Activated CD8-positive, alpha-beta T cell treated with anti-CD3 and anti-CD28 coated beads, Interleukin-2, amount 10 ng/mL, durations not matched to agents 7 days and 5 days (primary cell): ENCODE measurements at regions not wholly inside any gene's neighbourhood (a gene's known extent, or its start where the extent isn't known, plus 50 kb on each side); places are given as distances from the start of the nearest gene placed in this dataset.

Experiments
- ATAC-seq: fragments of 150-1000 bp; cut with Tn5 transposase; one replicate; pipeline ENCODE4 v1.10.0; 2021; ENCODE audit warnings: moderate library complexity
- CTCF ChIA-PET: fragments of 350-600 bp; sonication (Branson Sonifier 250); formaldehyde crosslinking; loops from one replicate; lab custom pipeline; 2021; ENCODE audit warnings: antibody characterized with exemption; lab: Charles Lee
- POLR2A ChIA-PET: fragments of 350-600 bp; sonication (Branson Sonifier 250); formaldehyde crosslinking; loops from one replicate; lab custom pipeline; 2021; ENCODE audit warnings: antibody characterized with exemption; lab: Charles Lee
- DNase-seq: peaks from one replicate; pipeline ENCODE4 v3.0.0-alpha.2; 2020
- H3K27ac Mint-ChIP-seq: one replicate; pipeline ENCODE4 v1.8.0; 2021; ENCODE audit warnings: mild to moderate bottlenecking, mixed read lengths
- H3K27me3 Mint-ChIP-seq: one replicate; pipeline ENCODE4 v1.8.0; 2021; ENCODE audit warnings: low read depth, mixed read lengths
- H3K36me3 Mint-ChIP-seq: one replicate; pipeline ENCODE4 v1.8.0; 2021; ENCODE audit warnings: low read depth, mixed read lengths
- H3K4me1 Mint-ChIP-seq: one replicate; pipeline ENCODE4 v1.8.0; 2021; ENCODE audit warnings: low read depth, mixed read lengths
- H3K4me3 Mint-ChIP-seq: one replicate; pipeline ENCODE4 v1.8.0; 2021; ENCODE audit warnings: mild to moderate bottlenecking, mixed read lengths
- H3K9me3 Mint-ChIP-seq: one replicate; pipeline ENCODE4 v1.8.0; 2022; ENCODE audit warnings: mixed read lengths; ENCODE audit not compliant: insufficient read depth

GRCh38 chr10:4079803-4080202, 294.8 kb upstream of the KLF6 start:
- peaks cover 16% of the 10 kb centered on the region for H3K36me3 Mint-ChIP-seq
- DNase-seq (no peak), ATAC-seq (no peak)
- ChIA-PET CTCF (interaction anchor here (1.0 kb wide), 1 partner anchor 295 kb away, joined by 3 read pairs; the partner anchor contains the start of gene KLF6), POLR2A (interaction anchor here (0.6 to 0.8 kb wide), 3 partner anchors 20 to 295 kb away, joined by 3 to 4 read pairs (median 3); partner anchors contain the start of gene KLF6)
- no peaks in the 10 kb centered on the region for H3K9me3 Mint-ChIP-seq
- H3K27me3 Mint-ChIP-seq, result no peaks in the 10 kb centered on the region
- H3K4me3 Mint-ChIP-seq, result no peak overlapping the region
- H3K4me1 Mint-ChIP-seq, result peaks cover 43% of the 10 kb centered on the region
- H3K27ac Mint-ChIP-seq, result peak overlapping the region; percentile 40

- ATAC-seq (no peak), DNase-seq (no peak)
- Mint-ChIP-seq H3K4me1 (peaks cover 56% of the 10 kb centered on the region), H3K9me3 (peaks cover 5% of the 10 kb centered on the region), H3K4me3 (no peak overlapping the region), H3K27ac (no peak overlapping the region), H3K27me3 (no peaks in the 10 kb centered on the region), H3K36me3 (peaks cover 18% of the 10 kb centered on the region)
- POLR2A ChIA-PET, result no interaction called here
- CTCF ChIA-PET, result no interaction called here
These were observed 292.8 kb upstream of the KLF6 start for GRCh38 chr10:4077804-4078203.

GRCh38 chr10:4076983-4077382, 292.0 kb upstream of the KLF6 start:
- DNase-seq, result no peak
- peak overlapping the region; percentile 45 for H3K27ac Mint-ChIP-seq
- H3K27me3 Mint-ChIP-seq, result no peaks in the 10 kb centered on the region
- H3K9me3 Mint-ChIP-seq, result peaks cover 6% of the 10 kb centered on the region
- ChIA-PET POLR2A (no interaction called here), CTCF (no interaction called here)
- no peak overlapping the region for H3K4me3 Mint-ChIP-seq
- H3K36me3 Mint-ChIP-seq, result peaks cover 18% of the 10 kb centered on the region
- ATAC-seq, result no peak
- H3K4me1 Mint-ChIP-seq, result peaks cover 56% of the 10 kb centered on the region

DNA sequence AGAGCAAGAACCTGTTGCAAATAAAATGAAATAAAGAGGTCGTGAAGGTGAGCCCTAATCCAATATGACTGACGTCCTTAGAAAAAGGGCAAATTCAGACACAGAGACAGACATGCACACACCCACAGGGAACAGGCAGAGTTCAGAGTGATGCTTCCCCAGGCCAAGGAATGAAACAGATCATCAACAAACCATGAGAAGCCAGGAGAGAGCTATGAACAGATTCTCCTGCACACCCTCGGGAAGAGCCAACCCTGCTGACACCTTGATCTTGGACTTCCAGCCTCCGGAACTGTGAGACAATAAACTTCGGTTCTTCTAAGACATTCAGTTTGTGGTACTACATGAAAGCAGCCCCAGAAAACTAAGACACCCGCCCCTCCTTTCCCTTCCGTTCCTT, 290.4 kb upstream of the KLF6 start:
- ChIA-PET POLR2A (interaction anchor here (1.1 to 1.5 kb wide), 2 partner anchors 290 to 292 kb away, joined by 4 to 6 read pairs; partner anchors contain the start of gene KLF6), CTCF (interaction anchor here (1.1 to 1.9 kb wide), 2 partner anchors 8 to 33 kb away, joined by 5 read pairs; no protein-coding TSS in a partner anchor)

DNA sequence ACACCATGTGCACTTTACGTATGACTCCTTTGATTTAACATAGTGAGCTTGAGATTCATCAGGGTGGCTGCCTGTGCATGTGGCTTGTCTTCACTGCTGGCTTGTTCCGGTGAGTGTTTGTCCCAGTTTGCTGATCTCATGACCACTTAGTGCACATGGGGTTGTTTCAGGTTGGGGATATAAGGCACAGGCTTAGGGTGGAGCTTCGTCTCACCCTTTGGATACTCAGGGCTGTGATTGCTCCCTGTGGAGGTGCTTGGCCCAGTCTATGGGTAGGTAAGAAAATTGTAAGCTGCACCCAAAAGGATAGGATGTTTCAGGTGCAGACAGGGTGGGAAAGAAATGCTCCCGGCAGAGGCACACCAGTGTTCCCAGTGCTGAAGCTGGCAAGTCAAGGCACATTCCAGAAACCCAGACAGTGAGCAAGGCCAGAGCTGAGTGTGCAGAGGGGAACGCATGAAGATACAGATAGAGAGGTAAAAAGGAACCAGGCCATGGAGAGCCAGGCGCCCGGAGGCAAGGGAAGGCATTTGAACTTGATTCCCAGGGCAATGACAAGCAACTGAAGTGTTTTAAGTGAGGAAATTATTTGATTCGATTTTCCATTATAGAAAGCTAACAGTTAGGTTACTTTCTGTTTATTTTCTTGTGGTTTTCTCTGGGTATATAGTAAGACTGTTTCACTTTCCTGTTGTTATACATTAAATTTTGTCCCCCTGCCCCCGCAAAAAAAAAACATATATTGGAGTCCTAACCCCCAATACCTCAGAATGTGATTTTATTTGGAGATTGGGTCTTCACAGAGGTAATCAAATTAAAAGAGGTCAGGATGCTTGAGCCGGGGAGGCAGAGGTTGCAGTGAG, 289.8 kb upstream of the KLF6 start:
- DNase-seq (no peak), ATAC-seq (peak; percentile 60)
- Mint-ChIP-seq H3K36me3 (peaks cover 11% of the 10 kb centered on the region), H3K9me3 (peaks cover 6% of the 10 kb centered on the region), H3K27me3 (no peaks in the 10 kb centered on the region), H3K27ac (peak overlapping the region; percentile 79), H3K4me3 (peak overlapping the region; percentile 33), H3K4me1 (peaks cover 42% of the 10 kb centered on the region)
- ChIA-PET POLR2A (interaction anchor here (1.1 to 1.5 kb wide), 2 partner anchors 289 to 291 kb away, joined by 4 to 6 read pairs; partner anchors contain the start of gene KLF6), CTCF (interaction anchor here (1.1 to 1.9 kb wide), 2 partner anchors 9 to 34 kb away, joined by 5 read pairs; no protein-coding TSS in a partner anchor)

More for the DNA sequence above, 290.4 kb upstream of the KLF6 start:
- H3K4me1 Mint-ChIP-seq, result peaks cover 48% of the 10 kb centered on the region
- H3K4me3 Mint-ChIP-seq, result peak overlapping the region; percentile 26
- H3K9me3 Mint-ChIP-seq, result peaks cover 6% of the 10 kb centered on the region
- ATAC-seq (peak; percentile 17), DNase-seq (no peak)
- peaks cover 16% of the 10 kb centered on the region for H3K36me3 Mint-ChIP-seq
- no peaks in the 10 kb centered on the region for H3K27me3 Mint-ChIP-seq
- H3K27ac Mint-ChIP-seq, result peak overlapping the region; percentile 79

DNA sequence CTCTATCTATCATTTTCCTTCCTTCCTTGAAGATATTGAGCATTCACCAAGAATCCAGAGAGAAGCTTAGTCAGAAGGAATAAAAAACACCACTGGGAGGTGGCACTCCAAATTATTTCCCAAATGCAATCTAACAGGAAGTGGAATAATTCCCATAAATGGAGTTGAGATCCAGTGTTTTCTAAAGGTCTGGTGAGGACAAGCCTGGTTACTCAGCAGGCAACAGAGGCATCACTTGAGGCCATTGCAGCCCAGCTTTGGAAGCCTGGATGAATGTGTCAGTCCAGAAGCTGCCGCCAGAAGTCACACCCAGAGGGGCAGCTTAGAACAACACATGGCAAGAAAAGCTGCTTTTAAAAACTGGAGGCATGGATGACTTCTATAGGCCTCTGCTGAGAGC, 288.9 kb upstream of the KLF6 start:
- H3K27me3 Mint-ChIP-seq, result no peaks in the 10 kb centered on the region
- POLR2A ChIA-PET, result interaction anchor here (1.3 kb wide), 1 partner anchor 56 kb away, joined by 3 read pairs; no protein-coding TSS in a partner anchor

DNA sequence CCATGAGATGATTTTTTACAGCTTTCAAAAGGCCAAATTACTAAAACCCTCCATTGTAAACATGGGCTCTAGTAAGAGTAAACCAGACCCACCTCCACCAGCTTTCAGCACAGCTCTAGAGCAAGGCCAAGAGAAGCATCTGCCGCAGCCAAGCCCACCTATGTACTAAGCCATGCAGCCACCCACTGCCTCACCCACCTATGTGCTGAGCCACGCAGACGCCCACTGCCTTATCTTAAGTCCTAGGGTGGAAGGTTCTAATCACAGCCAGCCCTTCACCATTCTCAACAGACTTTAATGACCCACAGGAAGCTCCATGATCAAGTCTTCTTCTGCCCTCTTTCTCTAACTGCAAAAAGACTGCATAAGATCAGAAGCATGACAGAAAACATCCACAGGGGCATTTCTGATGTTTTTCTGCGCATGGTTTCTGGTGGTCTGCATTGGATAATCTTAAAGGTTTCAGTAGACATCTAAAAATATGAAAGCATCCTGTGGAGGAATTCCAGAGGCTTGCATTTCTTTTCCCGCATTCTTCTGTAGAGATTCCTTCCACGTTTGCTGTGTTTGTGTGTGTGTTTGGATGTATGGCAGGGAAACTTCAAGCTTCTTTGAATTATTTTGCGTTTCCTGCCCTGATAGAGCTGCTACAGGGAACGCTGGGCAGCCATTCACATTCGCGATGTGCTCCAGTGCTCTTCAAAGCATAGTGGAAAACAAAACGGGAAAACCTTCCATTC, 286.1 kb upstream of the KLF6 start:
- CTCF ChIA-PET, result interaction anchor here (1.1 kb wide), 2 partner anchors 11 to 13 kb away, joined by 3 read pairs; no protein-coding TSS in a partner anchor
- H3K9me3 Mint-ChIP-seq, result peaks cover 6% of the 10 kb centered on the region
- peaks cover 10% of the 10 kb centered on the region for H3K36me3 Mint-ChIP-seq
- DNase-seq (no peak), ATAC-seq (no peak)
- H3K4me1 Mint-ChIP-seq, result peaks cover 27% of the 10 kb centered on the region
- no peaks in the 10 kb centered on the region for H3K27me3 Mint-ChIP-seq
- POLR2A ChIA-PET, result interaction anchor here (0.6 to 1.1 kb wide), 2 partner anchors 181 to 286 kb away, joined by 3 read pairs; partner anchors contain the start of gene KLF6
- H3K4me3 Mint-ChIP-seq, result no peak overlapping the region
- no peak overlapping the region for H3K27ac Mint-ChIP-seq

More for the DNA sequence above, 288.9 kb upstream of the KLF6 start:
- H3K4me3 Mint-ChIP-seq, result no peak overlapping the region
- H3K27ac Mint-ChIP-seq, result no peak overlapping the region
- CTCF ChIA-PET, result interaction anchor here (1.5 to 1.9 kb wide), 2 partner anchors 10 to 14 kb away, joined by 4 to 5 read pairs; no protein-coding TSS in a partner anchor
- H3K4me1 Mint-ChIP-seq, result peaks cover 37% of the 10 kb centered on the region
- DNase-seq (no peak), ATAC-seq (no peak)
- peaks cover 10% of the 10 kb centered on the region for H3K36me3 Mint-ChIP-seq
- peaks cover 6% of the 10 kb centered on the region for H3K9me3 Mint-ChIP-seq

DNA sequence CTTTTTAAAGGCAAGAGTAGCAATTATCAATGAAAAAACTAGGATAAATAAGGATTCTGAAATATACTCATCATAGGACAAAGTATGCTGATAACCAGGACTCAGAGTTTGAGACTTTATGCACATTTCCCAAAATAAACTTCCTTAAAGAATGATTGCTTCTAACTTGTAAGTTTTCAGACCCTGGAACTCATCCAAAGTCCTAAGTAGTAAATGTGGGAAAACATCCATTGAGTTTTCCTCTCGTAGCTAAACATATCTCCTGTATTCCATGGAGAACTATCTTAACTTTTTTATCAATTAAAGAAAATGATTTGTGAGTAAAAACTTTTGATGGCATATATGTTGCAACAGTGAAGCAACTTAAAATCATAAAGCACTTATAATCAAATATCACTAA, 285.2 kb upstream of the KLF6 start:
- H3K27me3 Mint-ChIP-seq, result no peaks in the 10 kb centered on the region
- DNase-seq (no peak), ATAC-seq (no peak)
- CTCF ChIA-PET, result no interaction called here
- H3K4me3 Mint-ChIP-seq, result no peak overlapping the region
- H3K27ac Mint-ChIP-seq, result no peak overlapping the region
- peaks cover 19% of the 10 kb centered on the region for H3K4me1 Mint-ChIP-seq
- peaks cover 3% of the 10 kb centered on the region for H3K36me3 Mint-ChIP-seq
- POLR2A ChIA-PET, result no interaction called here
- peaks cover 6% of the 10 kb centered on the region for H3K9me3 Mint-ChIP-seq

GRCh38 chr10:4069491-4069890, 284.5 kb upstream of the KLF6 start:
- H3K4me3 Mint-ChIP-seq, result no peak overlapping the region
- peaks cover 1% of the 10 kb centered on the region for H3K36me3 Mint-ChIP-seq
- CTCF ChIA-PET, result no interaction called here
- peaks cover 6% of the 10 kb centered on the region for H3K9me3 Mint-ChIP-seq
- ATAC-seq (peak; percentile 49), DNase-seq (no peak)
- no peak overlapping the region for H3K27ac Mint-ChIP-seq
- H3K4me1 Mint-ChIP-seq, result peaks cover 12% of the 10 kb centered on the region
- H3K27me3 Mint-ChIP-seq, result no peaks in the 10 kb centered on the region
- POLR2A ChIA-PET, result interaction anchor here (1.4 kb wide), 1 partner anchor 286 kb away, joined by 4 read pairs; no protein-coding TSS in a partner anchor

GRCh38 chr10:4068629-4069028, 283.6 kb upstream of the KLF6 start:
- no peak overlapping the region for H3K4me3 Mint-ChIP-seq

DNA sequence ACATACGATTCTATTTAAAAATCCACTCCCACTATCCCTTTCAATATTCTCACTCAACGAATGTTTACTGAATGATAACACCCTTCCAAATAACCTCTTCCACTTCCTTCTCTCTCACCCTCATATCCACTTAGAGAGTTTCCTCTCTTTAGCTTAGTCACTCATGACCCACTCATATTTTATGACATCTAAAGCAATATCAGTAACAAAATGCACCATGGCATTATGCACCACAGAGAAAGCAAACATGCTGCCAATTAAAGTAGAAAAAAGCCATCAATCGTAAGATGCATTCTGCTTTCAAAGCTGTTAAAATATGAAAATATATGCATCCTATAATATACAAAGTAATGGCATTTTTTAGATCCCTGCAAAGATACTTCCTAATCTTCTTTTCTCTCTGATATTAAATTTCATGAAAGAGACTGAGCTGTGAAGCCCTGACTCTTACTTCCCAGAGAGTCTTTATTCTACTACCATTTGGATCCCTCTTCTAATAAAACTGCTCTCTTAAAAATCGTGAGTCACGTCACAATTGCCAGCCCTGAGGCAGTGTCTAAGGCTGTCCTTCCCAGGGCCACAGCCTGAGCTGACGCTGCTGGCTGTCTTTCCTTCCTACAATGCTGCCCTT, 283.0 kb upstream of the KLF6 start:
- ATAC-seq, result no peak
- ChIA-PET POLR2A (interaction anchor here (1.4 kb wide), 1 partner anchor 285 kb away, joined by 4 read pairs; no protein-coding TSS in a partner anchor), CTCF (no interaction called here)
- peaks cover 2% of the 10 kb centered on the region for H3K36me3 Mint-ChIP-seq
- peaks cover 6% of the 10 kb centered on the region for H3K4me1 Mint-ChIP-seq
- peaks cover 3% of the 10 kb centered on the region for H3K9me3 Mint-ChIP-seq
- no peak overlapping the region for H3K27ac Mint-ChIP-seq
- DNase-seq, result no peak
- H3K27me3 Mint-ChIP-seq, result no peaks in the 10 kb centered on the region
- no peak overlapping the region for H3K4me3 Mint-ChIP-seq

More at GRCh38 chr10:4068629-4069028, 283.6 kb upstream of the KLF6 start:
- DNase-seq (no peak), ATAC-seq (no peak)
- no peaks in the 10 kb centered on the region for H3K27me3 Mint-ChIP-seq
- H3K9me3 Mint-ChIP-seq, result peaks cover 6% of the 10 kb centered on the region
- peaks cover 4% of the 10 kb centered on the region for H3K4me1 Mint-ChIP-seq
- H3K27ac Mint-ChIP-seq, result no peak overlapping the region
- CTCF ChIA-PET, result no interaction called here
- POLR2A ChIA-PET, result interaction anchor here (1.4 kb wide), 1 partner anchor 285 kb away, joined by 4 read pairs; no protein-coding TSS in a partner anchor
- H3K36me3 Mint-ChIP-seq, result peaks cover under 1% of the 10 kb centered on the region
